Activated naive CD4-positive, alpha-beta T cell treated with anti-CD3 and anti-CD28 coated beads, Interleukin-2, amount 50 U/mL, for 72 hours (primary cell): ENCODE measurements at regions not wholly inside any gene's neighbourhood (a gene's known extent, or its start where the extent isn't known, plus 50 kb on each side); places are given as distances from the start of the nearest gene placed in this dataset.
"Not testable (repeated sequence)": the region's sequence is repeated elsewhere in the genome, so short reads cannot be mapped to it uniquely, and the experiment has no call there.

ENCODE experiments used
- ATAC-seq, 2 donors: fragments of 150-1000 bp; cut with Tn5 transposase; 2 replicates each; pipeline ENCODE4 v1.10.0; 2021; ENCODE audit warnings: mild to moderate bottlenecking in 2 of 2, moderate library complexity in 2 of 2
- DNase-seq, 2 donors: peaks; one replicate each; pipeline ENCODE4 v3.0.0; 2021 to 2022; ENCODE audit warnings: low spot score in 2 of 2
- H3K27ac Mint-ChIP-seq, 2 donors: one replicate each; pipeline ENCODE4 v1.8.0; 2022; ENCODE audit warnings: mild to moderate bottlenecking in 2 of 2, mixed read lengths in 2 of 2
- H3K36me3 Mint-ChIP-seq, 2 donors: one replicate each; pipeline ENCODE4 v1.8.0; 2022; ENCODE audit warnings: mixed read lengths in 2 of 2
- H3K9me3 Mint-ChIP-seq, 2 donors: one replicate each; pipeline ENCODE4 v1.8.0; 2022; ENCODE audit warnings: mixed read lengths in 2 of 2

DNA sequence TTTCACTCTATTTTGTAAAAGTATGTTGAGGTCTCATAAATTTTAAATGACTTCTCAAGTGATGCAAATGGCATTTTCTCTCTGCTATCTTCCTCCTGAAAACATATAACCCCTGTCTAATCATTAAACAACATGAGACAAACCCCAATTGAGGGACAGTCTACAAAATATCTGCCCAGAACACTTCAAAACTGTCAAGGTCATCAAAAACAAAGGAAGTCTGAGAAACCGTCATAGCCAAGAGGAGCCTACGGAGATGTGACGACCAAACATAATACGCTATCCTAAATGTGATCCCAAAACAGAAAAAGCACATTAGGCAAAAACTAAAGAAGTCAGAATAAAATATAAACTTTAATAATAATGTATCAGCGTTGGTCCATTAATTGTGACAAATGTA, 282.3 kb upstream of the SEMA3C start:
- DNase-seq (no peak), ATAC-seq (no peak)
- Mint-ChIP-seq H3K36me3 (no peaks in the 10 kb centered on the region), H3K27ac (no peak overlapping the region), H3K9me3 (peaks cover 11 to 13% of the 10 kb centered on the region in 2 donors)

DNA sequence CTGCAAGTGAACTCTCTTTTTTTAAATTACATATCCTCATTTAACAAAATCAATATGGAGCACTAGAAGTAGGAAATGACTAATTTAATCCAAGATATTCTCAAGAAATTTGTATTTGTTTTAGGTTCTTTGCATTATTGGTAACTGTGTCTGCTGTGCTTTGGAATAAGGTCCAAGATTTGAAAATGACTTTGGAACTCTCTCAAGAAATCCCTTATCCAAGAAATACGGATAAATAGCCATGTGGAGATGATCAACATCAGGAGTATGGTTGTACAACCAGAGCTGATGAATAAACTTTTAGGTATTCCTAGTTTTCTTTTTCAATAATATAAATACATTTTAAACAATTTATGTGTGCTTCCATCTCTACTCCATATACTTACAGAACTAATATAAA, 279.9 kb upstream of the SEMA3C start:
- Mint-ChIP-seq H3K27ac (no peak overlapping the region), H3K36me3 (no peaks in the 10 kb centered on the region), H3K9me3 (peaks cover 8% of the 10 kb centered on the region in 2 donors)
- ATAC-seq (no peak), DNase-seq (no peak)

- H3K36me3 Mint-ChIP-seq = peaks cover 0 to 4% of the 10 kb centered on the region in 2 donors
- no peak for DNase-seq
- peaks cover 12 to 18% of the 10 kb centered on the region in 2 donors for H3K9me3 Mint-ChIP-seq
- no peak overlapping the region for H3K27ac Mint-ChIP-seq
- no peak for ATAC-seq
These were observed 278.4 kb upstream of the SEMA3C start for GRCh38 chr7:81197266-81197665.

- no peak overlapping the region for H3K27ac Mint-ChIP-seq
- peaks cover 10 to 13% of the 10 kb centered on the region in 2 donors for H3K9me3 Mint-ChIP-seq
- H3K36me3 Mint-ChIP-seq = peaks cover 0 to 4% of the 10 kb centered on the region in 2 donors
- no peak for DNase-seq
- no peak for ATAC-seq
These were observed 276.2 kb upstream of the SEMA3C start for GRCh38 chr7:81195033-81195432.

DNA sequence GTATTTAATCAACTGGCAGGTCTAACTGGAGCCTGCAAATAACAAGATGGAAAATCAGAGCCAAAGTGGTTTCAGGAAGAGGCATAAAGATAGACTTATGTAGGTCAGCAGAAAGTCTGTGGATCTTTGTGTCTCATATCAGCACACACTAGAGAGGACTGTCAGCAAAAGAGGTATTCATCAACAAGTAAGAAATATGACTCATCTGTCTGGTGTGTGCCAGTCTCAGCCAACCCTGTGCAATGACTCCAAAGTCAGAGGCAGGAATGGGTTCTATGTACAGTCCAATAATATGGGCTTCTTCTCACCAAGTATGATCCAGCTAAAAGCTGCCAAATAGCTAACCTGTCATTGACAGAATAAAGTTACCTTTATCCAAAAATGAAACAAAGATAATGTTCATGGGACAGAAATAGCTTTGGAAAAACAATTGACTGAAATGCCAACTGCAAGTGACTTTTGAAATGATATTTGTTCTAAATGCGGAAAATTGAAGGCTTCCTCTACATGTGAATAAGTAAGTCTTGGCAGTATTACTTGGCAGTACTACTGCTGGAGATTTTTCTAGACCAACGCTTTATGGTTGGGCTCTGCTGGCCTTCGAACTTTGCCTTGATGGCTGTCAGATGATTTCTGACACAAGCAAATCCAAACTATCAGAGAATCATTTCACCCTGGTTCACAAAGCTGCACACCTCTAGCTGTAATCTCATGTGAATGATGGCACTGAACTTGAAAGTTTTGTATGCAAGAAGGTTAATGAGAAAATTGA, 272.3 kb upstream of the SEMA3C start:
- Mint-ChIP-seq H3K27ac (no peak overlapping the region), H3K9me3 (peaks cover 9 to 13% of the 10 kb centered on the region in 2 donors), H3K36me3 (peaks cover 0 to 4% of the 10 kb centered on the region in 2 donors)
- ATAC-seq = no peak
- DNase-seq = no peak

DNA sequence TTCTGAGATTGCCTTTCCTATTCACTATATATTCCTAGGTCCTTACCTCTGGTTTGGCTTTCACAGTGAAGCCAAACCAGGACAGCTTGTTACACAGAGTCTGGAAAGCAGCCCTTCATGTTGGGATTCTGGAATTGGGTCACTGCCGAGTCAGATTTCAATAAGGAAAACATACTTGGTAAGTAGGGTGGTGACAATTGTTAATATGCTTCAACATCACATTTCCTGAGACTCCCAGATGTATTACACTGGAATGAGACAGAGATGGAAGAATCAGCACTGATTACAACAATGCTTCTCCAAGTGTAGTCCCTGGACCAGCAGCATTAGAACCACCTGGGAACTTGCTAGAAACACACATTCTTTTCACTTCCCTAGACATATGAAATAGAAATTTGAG, 268.9 kb upstream of the SEMA3C start:
- DNase-seq = no peak
- no peaks in the 10 kb centered on the region for H3K36me3 Mint-ChIP-seq

DNA sequence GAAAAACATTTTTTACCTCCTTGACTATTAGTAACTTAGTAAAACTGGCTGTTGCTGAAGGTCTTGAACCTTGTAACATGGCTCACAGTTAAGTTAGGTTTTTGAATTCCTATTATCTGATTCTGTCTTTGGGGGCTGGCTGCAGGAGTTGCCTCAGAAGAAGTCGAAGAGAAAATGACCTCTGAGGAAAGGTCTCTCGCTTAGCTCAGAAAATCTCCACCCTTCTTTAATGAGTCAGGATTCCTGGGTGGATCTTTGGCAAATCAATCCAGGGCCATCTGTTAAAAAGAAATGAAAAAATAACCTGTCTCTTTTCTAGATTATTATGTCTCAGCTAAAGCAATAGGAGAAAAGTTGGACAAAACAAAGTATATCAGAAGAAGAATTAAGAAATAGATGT, 267.8 kb upstream of the SEMA3C start:
- no peak for DNase-seq
- peaks cover 0 to 5% of the 10 kb centered on the region in 2 donors for H3K9me3 Mint-ChIP-seq
- no peak for ATAC-seq
- no peaks in the 10 kb centered on the region for H3K36me3 Mint-ChIP-seq
- H3K27ac Mint-ChIP-seq = no peak overlapping the region

More for the DNA sequence above, 268.9 kb upstream of the SEMA3C start:
- ATAC-seq = no peak
- Mint-ChIP-seq H3K27ac (no peak overlapping the region), H3K9me3 (peaks cover 0 to 5% of the 10 kb centered on the region in 2 donors)

GRCh38 chr7:81185072-81185471, 266.2 kb upstream of the SEMA3C start:
- H3K36me3 Mint-ChIP-seq = peaks cover under 1 to 8% of the 10 kb centered on the region in 2 donors
- H3K27ac Mint-ChIP-seq = no peak overlapping the region
- ATAC-seq (no peak), DNase-seq (no peak)
- H3K9me3 Mint-ChIP-seq = peaks cover 3% of the 10 kb centered on the region in 2 donors

- ATAC-seq (no peak), DNase-seq (no peak)
- H3K9me3 Mint-ChIP-seq = peaks cover 12 to 17% of the 10 kb centered on the region in 2 donors
- no peak overlapping the region for H3K27ac Mint-ChIP-seq
- H3K36me3 Mint-ChIP-seq = peaks cover 6 to 17% of the 10 kb centered on the region in 2 donors
These were observed 264.5 kb upstream of the SEMA3C start for GRCh38 chr7:81183326-81183725.

DNA sequence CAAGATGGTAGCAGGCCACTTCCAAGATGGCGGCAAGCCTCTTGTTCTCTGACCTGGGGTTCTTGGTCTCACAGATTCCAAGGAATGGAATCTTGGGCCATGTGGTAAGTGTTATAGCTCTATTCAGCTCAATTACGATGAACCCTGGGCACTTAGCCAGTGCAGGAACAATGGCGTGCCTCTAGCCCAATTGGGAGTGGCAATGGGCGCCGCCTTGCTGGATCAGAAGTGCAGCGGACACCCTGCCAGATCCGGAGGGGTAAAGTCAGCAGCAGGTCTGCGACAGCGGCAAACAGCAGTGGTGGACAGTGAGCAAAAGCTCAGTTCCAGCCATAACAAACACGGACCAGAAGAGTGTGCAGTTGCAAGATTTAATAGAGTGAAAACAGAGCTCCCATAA, 263.2 kb upstream of the SEMA3C start:
- not testable (repeated sequence) for DNase-seq, ATAC-seq, H3K27ac Mint-ChIP-seq
- Mint-ChIP-seq H3K36me3 (peaks cover 6 to 19% of the 10 kb centered on the region in 2 donors), H3K9me3 (peaks cover 13 to 25% of the 10 kb centered on the region in 2 donors)

GRCh38 chr7:81181066-81181465, 262.2 kb upstream of the SEMA3C start:
- no peak for ATAC-seq
- Mint-ChIP-seq H3K27ac (no peak overlapping the region), H3K36me3 (peaks cover 6 to 19% of the 10 kb centered on the region in 2 donors), H3K9me3 (peaks cover 13 to 25% of the 10 kb centered on the region in 2 donors)
- no peak for DNase-seq

DNA sequence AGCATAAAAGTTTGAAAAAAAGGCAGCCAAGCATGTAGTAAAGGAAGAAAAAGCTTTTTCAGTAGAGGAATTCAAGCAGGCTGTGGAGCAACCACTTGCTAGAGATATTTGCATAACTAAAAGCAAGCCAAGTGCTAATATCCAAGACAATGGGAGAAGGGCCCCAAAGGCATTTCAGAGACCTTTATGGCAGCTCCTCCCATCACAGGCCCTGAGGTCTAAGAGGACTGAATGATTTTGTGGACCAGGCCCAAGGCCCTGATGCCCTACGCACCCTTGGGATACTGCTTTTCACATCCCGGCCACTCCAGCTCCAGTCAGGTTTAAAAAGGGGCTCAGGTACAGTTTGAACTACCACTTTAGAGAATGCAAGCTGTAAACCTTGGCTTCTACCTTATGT, 261.7 kb upstream of the SEMA3C start:
- no peak for DNase-seq
- ATAC-seq = no peak
- Mint-ChIP-seq H3K9me3 (peaks cover 13 to 25% of the 10 kb centered on the region in 2 donors), H3K36me3 (peaks cover 6 to 19% of the 10 kb centered on the region in 2 donors), H3K27ac (no peak overlapping the region)

DNA sequence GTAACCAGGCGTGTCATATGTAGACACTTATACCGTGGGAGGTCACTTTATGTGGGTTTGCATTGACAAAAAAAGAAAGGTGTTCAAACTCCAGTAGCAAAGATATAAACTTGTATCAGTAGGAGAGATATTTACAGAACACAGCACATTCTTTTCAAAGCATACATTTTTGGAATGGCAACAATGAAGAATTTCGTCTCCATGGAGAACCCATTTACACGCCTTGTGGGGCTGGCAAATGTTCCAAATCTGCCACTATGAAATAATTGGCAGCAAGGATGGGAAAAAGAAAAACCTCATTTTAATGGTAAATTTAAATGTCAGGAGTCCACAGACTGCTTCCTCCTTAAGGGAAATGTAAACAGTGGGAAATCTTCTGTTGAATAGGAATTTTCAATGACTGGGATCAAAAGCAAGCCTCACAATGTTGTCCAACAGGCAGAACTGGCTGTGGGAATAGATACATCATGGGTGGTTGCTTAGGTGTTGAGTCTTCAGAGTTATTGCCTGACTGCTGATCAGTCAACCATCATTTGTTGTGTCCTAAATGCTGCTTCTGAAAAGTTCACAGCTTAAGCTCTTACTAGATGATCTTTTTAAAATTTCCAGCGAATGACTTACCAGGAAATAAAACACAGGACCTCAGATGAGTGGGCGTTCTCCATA, 256.6 kb upstream of the SEMA3C start:
- no peak for ATAC-seq
- no peak overlapping the region for H3K27ac Mint-ChIP-seq
- DNase-seq = no peak
- H3K9me3 Mint-ChIP-seq = peaks cover 13 to 25% of the 10 kb centered on the region in 2 donors
- H3K36me3 Mint-ChIP-seq = peaks cover 6 to 14% of the 10 kb centered on the region in 2 donors

DNA sequence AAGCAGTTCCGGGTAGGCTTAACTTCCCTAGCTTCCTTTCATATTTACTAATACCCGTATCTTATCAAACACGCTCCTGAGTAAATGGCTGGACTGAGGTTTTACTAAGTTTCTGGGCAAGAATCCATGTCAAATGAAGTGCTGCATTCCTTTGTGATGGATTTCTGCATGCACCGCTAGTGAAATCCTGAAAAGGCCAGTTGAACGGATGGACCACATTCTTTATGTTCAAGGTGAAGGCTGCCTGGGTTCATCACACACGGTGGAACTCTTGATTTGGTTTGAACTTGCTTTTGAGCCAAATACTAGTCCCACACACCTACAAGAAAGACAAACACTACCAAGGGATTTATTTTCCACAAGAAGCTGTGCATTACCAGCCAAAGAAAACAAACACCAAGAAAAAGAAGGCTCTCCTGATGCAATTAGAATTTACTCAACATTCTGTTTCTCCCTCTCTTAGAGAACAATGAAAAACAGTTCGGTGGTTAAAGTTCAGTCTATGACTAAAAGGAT, 255.0 kb upstream of the SEMA3C start:
- DNase-seq = no peak

DNA sequence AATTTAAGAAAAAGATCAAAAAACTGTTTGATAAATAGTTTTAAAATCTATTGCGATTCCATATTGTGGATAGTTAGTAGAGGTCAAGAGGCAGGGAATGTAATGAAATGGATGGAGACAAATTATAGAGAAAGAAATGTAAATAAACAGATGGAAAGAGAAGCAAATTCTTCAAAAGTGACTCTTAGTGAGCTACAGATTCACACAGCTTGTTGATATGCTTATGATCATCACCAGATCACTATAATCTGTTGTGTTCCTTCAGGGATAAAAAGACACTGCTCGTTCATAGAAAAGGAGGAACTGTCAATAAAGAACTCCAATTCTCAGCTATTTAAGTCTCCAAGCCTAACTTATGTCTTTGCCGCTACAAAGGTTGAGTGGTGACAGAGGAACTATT, 251.4 kb upstream of the SEMA3C start:
- no peak for ATAC-seq
- Mint-ChIP-seq H3K27ac (no peak overlapping the region), H3K36me3 (no peaks in the 10 kb centered on the region), H3K9me3 (peaks cover 0 to 3% of the 10 kb centered on the region in 2 donors)
- no peak for DNase-seq

More for the DNA sequence above, 255.0 kb upstream of the SEMA3C start:
- Mint-ChIP-seq H3K36me3 (peaks cover 0 to 7% of the 10 kb centered on the region in 2 donors), H3K27ac (no peak overlapping the region), H3K9me3 (peaks cover 7 to 13% of the 10 kb centered on the region in 2 donors)
- ATAC-seq = no peak

- Mint-ChIP-seq H3K9me3 (peaks cover 0 to 3% of the 10 kb centered on the region in 2 donors), H3K27ac (no peak overlapping the region), H3K36me3 (no peaks in the 10 kb centered on the region)
- ATAC-seq (no peak), DNase-seq (no peak)
These were observed 249.1 kb upstream of the SEMA3C start for GRCh38 chr7:81167934-81168333.

DNA sequence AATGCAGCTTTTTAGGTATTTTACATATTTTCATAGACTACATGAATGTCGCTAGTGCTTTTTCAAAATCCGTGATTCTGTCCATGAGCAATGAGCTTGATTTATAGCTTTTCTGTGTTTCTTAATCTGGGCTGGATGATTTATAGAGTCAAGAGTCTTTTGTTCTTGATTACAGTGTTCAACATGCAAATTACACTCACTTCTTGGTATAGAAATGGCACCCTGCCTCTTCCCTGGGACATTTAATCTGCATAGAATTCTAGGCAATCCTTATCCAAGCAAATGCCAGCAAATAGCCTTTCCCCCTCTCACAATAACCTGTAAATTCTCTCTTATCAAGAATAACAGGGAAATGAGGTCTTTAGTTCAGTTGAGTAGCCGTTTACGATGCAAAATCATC, 246.2 kb upstream of the SEMA3C start:
- no peaks in the 10 kb centered on the region for H3K36me3 Mint-ChIP-seq
- no peak for ATAC-seq

More for the DNA sequence above, 246.2 kb upstream of the SEMA3C start:
- no peak for DNase-seq
- no peak overlapping the region for H3K27ac Mint-ChIP-seq
- H3K9me3 Mint-ChIP-seq = peaks cover 3 to 11% of the 10 kb centered on the region in 2 donors
